CD4-positive, alpha-beta T cell (primary cell): ENCODE measurements at regions not wholly inside any gene's neighbourhood (a gene's known extent, or its start where the extent isn't known, plus 50 kb on each side); places are given as distances from the start of the nearest gene placed in this dataset.

Experiments used
- ATAC-seq: fragments of 200-7000 bp; cut with Tn5 transposase; one replicate; pipeline ENCODE4 v1.10.0; 2022; ENCODE audit warnings: mild to moderate bottlenecking; ENCODE audit not compliant: poor library complexity
- CTCF ChIA-PET: fragments of 350-600 bp; sonication (Branson Sonifier 250); formaldehyde crosslinking; loops from one replicate; lab custom pipeline; 2021; ENCODE audit warnings: antibody characterized with exemption, inconsistent platforms; lab: Charles Lee
- POLR2A ChIA-PET: fragments of 350-600 bp; sonication (Branson Sonifier 250); formaldehyde crosslinking; loops from one replicate; lab custom pipeline; 2021; ENCODE audit warnings: antibody characterized with exemption, inconsistent platforms; lab: Charles Lee
- DNase-seq, 14 experiments: peaks; one replicate each; pipeline ENCODE4 v3.0.0-alpha.2; 2013 to 2020; ENCODE audit warnings: mixed read lengths in 2 of 14
- H3K27ac ChIP-seq, 2 donors: one replicate each; pipeline versions ENCODE4 v1.5.1 to v1.7.0; 2013; ENCODE audit warnings: low read length in 2 of 2, low read depth in 1 of 2, mild to moderate bottlenecking in 1 of 2
- H3K27me3 ChIP-seq, 2 experiments: 1 replicate in 1 of 2; 2 replicates in 1 of 2; pipeline versions ENCODE4 v1.6.1 to v1.7.0; 2013; ENCODE audit warnings: low read length in 2 of 2, control low read depth in 1 of 2, mild to moderate bottlenecking in 1 of 2, moderate library complexity in 1 of 2; ENCODE audit not compliant: insufficient read depth in 2 of 2, control insufficient read depth in 1 of 2
- H3K36me3 ChIP-seq: one replicate; pipeline ENCODE4 v1.6.1; 2013; ENCODE audit warnings: low read length, control low read depth; ENCODE audit not compliant: insufficient read depth
- H3K4me1 ChIP-seq: one replicate; pipeline ENCODE4 v1.6.1; 2013; ENCODE audit warnings: low read length, control low read depth; ENCODE audit not compliant: insufficient read depth
- H3K4me3 ChIP-seq: one replicate; pipeline ENCODE4 v1.5.1; 2013; ENCODE audit warnings: mild to moderate bottlenecking, low read length, moderate library complexity
- H3K9me3 ChIP-seq, 2 experiments: 1 replicate in 1 of 2; 2 replicates in 1 of 2; pipeline versions ENCODE4 v1.6.1 to v1.7.0; 2013; ENCODE audit warnings: low read length in 2 of 2, mild to moderate bottlenecking in 2 of 2, control low read depth in 1 of 2, moderate library complexity in 1 of 2; ENCODE audit not compliant: control insufficient read depth in 1 of 2, insufficient read depth in 1 of 2
- H3K27ac Mint-ChIP-seq: one replicate; pipeline ENCODE4 v1.8.0; 2020; ENCODE audit warnings: mixed read lengths
- H3K27me3 Mint-ChIP-seq: one replicate; pipeline ENCODE4 v1.8.0; 2021; ENCODE audit warnings: mixed read lengths
- H3K36me3 Mint-ChIP-seq: one replicate; pipeline ENCODE4 v1.8.0; 2021; ENCODE audit warnings: low read depth, mixed read lengths
- H3K4me1 Mint-ChIP-seq: one replicate; pipeline ENCODE4 v1.8.0; 2021; ENCODE audit warnings: low read depth, mixed read lengths
- H3K4me3 Mint-ChIP-seq: one replicate; pipeline ENCODE4 v1.8.0; 2020; ENCODE audit warnings: mild to moderate bottlenecking, mixed read lengths
- H3K9me3 Mint-ChIP-seq: one replicate; pipeline ENCODE4 v1.8.0; 2020; ENCODE audit warnings: mixed read lengths
- intact Hi-C, 2 experiments: fragments of 100-400 bp; cut with DNase I in 1 of 2; cut with micrococcal nuclease in 1 of 2; formaldehyde crosslinking; loops; one replicate each; pipeline versions ENCODE4 v1.15.1 to v1.9.0; 2023 to 2025; cut with DNase I, micrococcal nuclease
- TF ChIP-seq, protein P1 (sequence below): fragments of 200-600 bp; IDR thresholded peaks from one replicate; pipeline ENCODE4 v1.8.0; 2022; ENCODE audit warnings: antibody characterized with exemption, mild to moderate bottlenecking

DNA sequence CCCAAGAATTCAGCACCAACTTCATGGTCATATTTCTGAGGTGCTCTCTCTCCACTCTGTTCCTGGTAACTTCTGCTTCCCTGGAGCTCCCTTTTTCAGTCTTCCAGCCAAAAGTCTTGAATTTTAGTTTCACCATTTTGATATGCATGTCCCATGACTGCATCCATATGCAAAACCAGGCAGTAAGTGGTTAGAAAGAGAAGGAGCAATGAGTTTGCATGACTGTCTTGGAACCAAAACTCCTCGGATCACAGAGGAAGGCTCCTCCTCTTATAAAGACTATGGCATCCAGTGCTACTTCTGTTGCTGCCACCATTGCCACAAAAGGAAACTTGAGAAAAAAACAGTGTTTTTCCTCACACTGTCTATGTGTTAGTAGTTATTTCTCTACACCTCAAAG lies 269.1 kb upstream of the GLI3 start:
- Mint-ChIP-seq H3K4me1 (no peaks in the 10 kb centered on the region), H3K9me3 (peaks cover 5% of the 10 kb centered on the region), H3K4me3 (no peak overlapping the region), H3K27ac (no peak overlapping the region), H3K36me3 (no peaks in the 10 kb centered on the region), H3K27me3 (no peaks in the 10 kb centered on the region)
- TF ChIP-seq, protein P1, sequence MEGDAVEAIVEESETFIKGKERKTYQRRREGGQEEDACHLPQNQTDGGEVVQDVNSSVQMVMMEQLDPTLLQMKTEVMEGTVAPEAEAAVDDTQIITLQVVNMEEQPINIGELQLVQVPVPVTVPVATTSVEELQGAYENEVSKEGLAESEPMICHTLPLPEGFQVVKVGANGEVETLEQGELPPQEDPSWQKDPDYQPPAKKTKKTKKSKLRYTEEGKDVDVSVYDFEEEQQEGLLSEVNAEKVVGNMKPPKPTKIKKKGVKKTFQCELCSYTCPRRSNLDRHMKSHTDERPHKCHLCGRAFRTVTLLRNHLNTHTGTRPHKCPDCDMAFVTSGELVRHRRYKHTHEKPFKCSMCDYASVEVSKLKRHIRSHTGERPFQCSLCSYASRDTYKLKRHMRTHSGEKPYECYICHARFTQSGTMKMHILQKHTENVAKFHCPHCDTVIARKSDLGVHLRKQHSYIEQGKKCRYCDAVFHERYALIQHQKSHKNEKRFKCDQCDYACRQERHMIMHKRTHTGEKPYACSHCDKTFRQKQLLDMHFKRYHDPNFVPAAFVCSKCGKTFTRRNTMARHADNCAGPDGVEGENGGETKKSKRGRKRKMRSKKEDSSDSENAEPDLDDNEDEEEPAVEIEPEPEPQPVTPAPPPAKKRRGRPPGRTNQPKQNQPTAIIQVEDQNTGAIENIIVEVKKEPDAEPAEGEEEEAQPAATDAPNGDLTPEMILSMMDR = no peak
- Histone ChIP-seq H3K4me3 (no peak overlapping the region), H3K9me3 (no peaks in the 10 kb centered on the region), H3K27ac (no peak overlapping the region), H3K27me3 (no peaks in the 10 kb centered on the region), H3K36me3 (no peaks in the 10 kb centered on the region), H3K4me1 (no peaks in the 10 kb centered on the region)
- CTCF ChIA-PET = no interaction called here
- intact Hi-C loops = no loop called here
- POLR2A ChIA-PET = no interaction called here
- DNase-seq (no peak), ATAC-seq (no peak)

DNA sequence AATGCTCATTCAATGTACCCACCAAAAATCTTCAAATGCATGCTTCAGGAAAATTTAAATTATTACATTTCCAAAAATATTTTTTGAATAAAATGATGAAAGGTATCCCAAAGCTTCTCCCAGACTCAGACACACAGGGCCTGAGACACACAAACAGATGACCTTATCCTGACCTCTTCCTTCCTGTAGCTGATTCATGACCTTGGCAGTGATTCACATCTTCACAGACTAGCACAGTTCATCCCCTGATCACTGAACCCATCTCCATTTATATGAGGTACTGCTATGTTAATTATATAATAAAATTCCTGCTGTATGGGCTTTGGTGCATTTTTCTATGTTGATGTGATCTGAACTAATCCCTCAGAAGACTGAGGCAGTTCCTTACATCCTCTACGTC lies 265.0 kb upstream of the GLI3 start:
- Histone ChIP-seq H3K36me3 (no peaks in the 10 kb centered on the region), H3K4me3 (no peak overlapping the region), H3K9me3 (no peaks in the 10 kb centered on the region), H3K27me3 (no peaks in the 10 kb centered on the region), H3K27ac (no peak overlapping the region), H3K4me1 (no peaks in the 10 kb centered on the region)
- no peaks in the 10 kb centered on the region for H3K4me1 Mint-ChIP-seq
- no peak overlapping the region for H3K4me3 Mint-ChIP-seq
- intact Hi-C loops = no loop called here
- ChIA-PET POLR2A (no interaction called here), CTCF (no interaction called here)
- no peaks in the 10 kb centered on the region for H3K36me3 Mint-ChIP-seq
- no peaks in the 10 kb centered on the region for H3K9me3 Mint-ChIP-seq
- H3K27ac Mint-ChIP-seq = no peak overlapping the region
- TF ChIP-seq, protein P1 = no peak
- ATAC-seq = no peak
- no peaks in the 10 kb centered on the region for H3K27me3 Mint-ChIP-seq
- DNase-seq = no peak

DNA sequence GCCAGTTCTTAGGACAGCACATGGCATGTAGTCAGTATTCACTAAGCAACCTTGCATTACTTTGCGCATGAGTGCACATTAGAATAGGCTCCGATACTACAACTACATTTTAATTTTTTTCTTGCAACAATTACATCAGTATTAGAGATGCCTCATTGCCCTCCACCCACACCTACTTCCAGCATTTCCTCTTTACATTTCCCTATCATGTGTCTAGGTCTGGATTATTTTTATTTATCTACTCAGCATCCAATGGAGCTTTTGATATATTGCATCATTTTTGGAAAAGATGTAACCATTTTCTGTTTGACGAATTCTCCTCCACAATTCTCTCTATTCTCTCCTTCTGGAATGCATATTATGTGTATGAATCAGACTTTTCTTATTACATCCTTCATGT lies 258.2 kb upstream of the GLI3 start:
- Mint-ChIP-seq H3K27me3 (peaks cover 25% of the 10 kb centered on the region), H3K4me3 (no peak overlapping the region), H3K27ac (no peak overlapping the region), H3K9me3 (peaks cover 2% of the 10 kb centered on the region), H3K36me3 (no peaks in the 10 kb centered on the region), H3K4me1 (no peaks in the 10 kb centered on the region)
- Histone ChIP-seq H3K4me3 (no peak overlapping the region), H3K4me1 (no peaks in the 10 kb centered on the region), H3K27me3 (no peaks in the 10 kb centered on the region), H3K36me3 (no peaks in the 10 kb centered on the region), H3K9me3 (peaks cover 0 to 5% of the 10 kb centered on the region in 2 experiments), H3K27ac (no peak overlapping the region)
- intact Hi-C loops = no loop called here
- no peak for DNase-seq
- CTCF ChIA-PET = no interaction called here
- no peak for ATAC-seq
- TF ChIP-seq, protein P1 = no peak
- POLR2A ChIA-PET = no interaction called here
